ENCODE measurements at regions not wholly inside any gene's neighbourhood (a gene's known extent, or its start where the extent isn't known, plus 50 kb on each side); places are given as distances from the start of the nearest gene placed in this dataset.

GRCh38 chr13:21984156-21984555 lies 313.3 kb downstream of the FGF9 start:
- no TSS peak for BruUV-seq (replicated peaks)
- H3K9me3 ChIP-seq (ENCODE audit: control insufficient read depth, insufficient read depth, low read depth, low read length) = no peaks in the 10 kb centered on the region
- CTCF ChIA-PET = no interaction called here
- DNase-seq (ENCODE audit: low read depth, low spot score) = no peak
- in situ Hi-C loops (cut with HindIII; ENCODE audit: low pct_unique_long_range_greater_than_20kb, low sequenced_read_pairs) (no loop called here), intact Hi-C loops (cut with micrococcal nuclease; ENCODE audit: unreplicated experiment) (no loop called here)
- TF ChIP-seq REST (IDR thresholded peaks at IDR 0.05; ENCODE audit: insufficient read depth in 1 of 2, low read depth in 2 of 2, low read length in 1 of 2) (no peak), SIN3A (IDR thresholded peaks at IDR 0.05; ENCODE audit: borderline replicate concordance, insufficient read depth, low read depth, low read length) (no peak), POLR2AphosphoS5 (IDR thresholded peaks at IDR 0.05; ENCODE audit: low read depth, low read length) (no peak), TCF7L2 (IDR thresholded peaks at IDR 0.05; ENCODE audit: low read depth, low read length) (no peak)
- no peaks in the 10 kb centered on the region for H3K4me1 ChIP-seq (ENCODE audit: control insufficient read depth, insufficient read depth, low read length)
- no peaks in the 10 kb centered on the region for H3K36me3 ChIP-seq (ENCODE audit: control insufficient read depth, insufficient read depth, low read length)
- no peaks in the 10 kb centered on the region for H3K27me3 ChIP-seq (ENCODE audit: control insufficient read depth, insufficient read depth, low read length)
- no peak overlapping the region for H3K4me3 ChIP-seq (ENCODE audit: low read depth in 2 of 2, low read length in 2 of 2)
- no peak overlapping the region for H3K27ac ChIP-seq (ENCODE audit: low read length)
- POLR2A ChIA-PET = no interaction called here
- no peak for ATAC-seq

GRCh38 chr13:21986602-21987001 lies 315.7 kb downstream of the FGF9 start:
- intact Hi-C loops (cut with micrococcal nuclease; ENCODE audit: unreplicated experiment) = no loop called here
- no peaks in the 10 kb centered on the region for H3K9me3 ChIP-seq (ENCODE audit: control insufficient read depth, insufficient read depth, low read depth, low read length)
- in situ Hi-C loops (cut with HindIII; ENCODE audit: low pct_unique_long_range_greater_than_20kb, low sequenced_read_pairs) = no loop called here
- H3K27ac ChIP-seq (ENCODE audit: low read length) = no peak overlapping the region
- TF ChIP-seq REST (IDR thresholded peaks at IDR 0.05; ENCODE audit: insufficient read depth in 1 of 2, low read depth in 2 of 2, low read length in 1 of 2) = no peak
- no peak for TF ChIP-seq POLR2AphosphoS5 (IDR thresholded peaks at IDR 0.05; ENCODE audit: low read depth, low read length)
- TF ChIP-seq TCF7L2 (IDR thresholded peaks at IDR 0.05; ENCODE audit: low read depth, low read length) = no peak
- TF ChIP-seq SIN3A (IDR thresholded peaks at IDR 0.05; ENCODE audit: borderline replicate concordance, insufficient read depth, low read depth, low read length) = no peak
- TF ChIP-seq CTCF (IDR thresholded peaks at IDR 0.05) = no peak
- CTCF ChIA-PET = no interaction called here
- no peaks in the 10 kb centered on the region for H3K36me3 ChIP-seq (ENCODE audit: control insufficient read depth, insufficient read depth, low read length)
- H3K4me3 ChIP-seq (ENCODE audit: low read depth in 2 of 2, low read length in 2 of 2) = no peak overlapping the region
- POLR2A ChIA-PET = no interaction called here
- ATAC-seq = no peak
- BruUV-seq (replicated peaks) = no TSS peak
- H3K4me1 ChIP-seq (ENCODE audit: control insufficient read depth, insufficient read depth, low read length) = no peaks in the 10 kb centered on the region
- DNase-seq (ENCODE audit: low read depth, low spot score) = no peak
- no peaks in the 10 kb centered on the region for H3K27me3 ChIP-seq (ENCODE audit: control insufficient read depth, insufficient read depth, low read length)
